ENCODE measurements at regions not wholly inside any gene's neighbourhood (a gene's known extent, or its start where the extent isn't known, plus 50 kb on each side); places are given as distances from the start of the nearest gene placed in this dataset.
"Not testable (repeated sequence)": the region's sequence is repeated elsewhere in the genome, so short reads cannot be mapped to it uniquely, and the experiment has no call there.

- no peak for DNase-seq
These were observed 493.8 kb downstream of the MATN1 start for GRCh38 chr1:30229557-30229956.

- DNase-seq: no peak
These were observed 496.7 kb downstream of the MATN1 start for GRCh38 chr1:30226648-30227047.

GRCh38 chr1:30225357-30225756 lies 498.0 kb downstream of the MATN1 start:
- no peak for DNase-seq

GRCh38 chr1:30219675-30220074 lies 503.7 kb downstream of the MATN1 start:
- no peak for DNase-seq

GRCh38 chr1:30218438-30218837 lies 504.9 kb downstream of the MATN1 start:
- DNase-seq: no peak

GRCh38 chr1:30216602-30217001 lies 506.8 kb downstream of the MATN1 start:
- DNase-seq: no peak

- no peak for DNase-seq
These were observed 509.4 kb downstream of the MATN1 start for GRCh38 chr1:30213936-30214335.

- not testable (repeated sequence) for DNase-seq
These were observed 515.4 kb downstream of the MATN1 start for GRCh38 chr1:30207962-30208361.

- DNase-seq: not testable (repeated sequence)
These were observed 516.8 kb downstream of the MATN1 start for GRCh38 chr1:30206631-30207030.

- DNase-seq: not testable (repeated sequence)
These were observed 518.5 kb downstream of the MATN1 start for GRCh38 chr1:30204916-30205315.

- DNase-seq: no peak
These were observed 522.4 kb downstream of the MATN1 start for GRCh38 chr1:30201015-30201414.

- no peak for DNase-seq
These were observed 523.2 kb downstream of the MATN1 start for GRCh38 chr1:30200161-30200560.

- DNase-seq: no peak
These were observed 523.8 kb downstream of the MATN1 start for GRCh38 chr1:30199563-30199962.

GRCh38 chr1:30198795-30199403 lies 524.5 kb downstream of the MATN1 start:
- DNase-seq: no peak

- no peak for DNase-seq
These were observed 525.0 kb downstream of the MATN1 start for GRCh38 chr1:30198451-30198760.

- no peak for DNase-seq
These were observed 525.5 kb downstream of the MATN1 start for GRCh38 chr1:30197639-30198450.

- no peak for DNase-seq
These were observed 526.3 kb downstream of the MATN1 start for GRCh38 chr1:30196872-30197638.

- DNase-seq: no peak
These were observed 526.9 kb downstream of the MATN1 start for GRCh38 chr1:30196457-30196856.

- DNase-seq: no peak
These were observed 527.8 kb downstream of the MATN1 start for GRCh38 chr1:30195424-30196134.

GRCh38 chr1:30194741-30195423 lies 528.5 kb downstream of the MATN1 start:
- no peak for DNase-seq

- no peak for DNase-seq
These were observed 529.3 kb downstream of the MATN1 start for GRCh38 chr1:30194046-30194619.

GRCh38 chr1:30192969-30193630 lies 530.3 kb downstream of the MATN1 start:
- DNase-seq: no peak
